Karpas-422 (cell line): ENCODE measurements at regions not wholly inside any gene's neighbourhood (a gene's known extent, or its start where the extent isn't known, plus 50 kb on each side); places are given as distances from the start of the nearest gene placed in this dataset.
"Not testable (repeated sequence)": the region's sequence is repeated elsewhere in the genome, so short reads cannot be mapped to it uniquely, and the experiment has no call there.

Source experiments
- DNase-seq: peaks from one replicate; pipeline ENCODE4 v3.0.0-alpha.2; 2015
- H2AFZ ChIP-seq: fragments of 200-600 bp; sonication (generic); 2 replicates; pipeline ENCODE4 v1.6.1; 2014; ENCODE audit warnings: antibody characterized with exemption, low read length, mixed read lengths
- H3K27ac ChIP-seq: fragments of 200-600 bp; sonication (generic); 2 replicates; pipeline ENCODE4 v1.5.1; 2014; ENCODE audit warnings: mild to moderate bottlenecking, low read length, moderate library complexity
- H3K27me3 ChIP-seq: fragments of 200-600 bp; sonication (generic); 2 replicates; pipeline ENCODE4 v1.6.1; 2014; ENCODE audit warnings: low read length, mixed read lengths
- H3K36me3 ChIP-seq: fragments of 200-600 bp; sonication (generic); 2 replicates; pipeline ENCODE4 v1.6.1; 2014; ENCODE audit warnings: low read length, mixed read lengths; ENCODE audit not compliant: insufficient read depth
- H3K4me1 ChIP-seq: fragments of 200-600 bp; sonication (generic); 2 replicates; pipeline ENCODE4 v1.6.1; 2014; ENCODE audit warnings: mild to moderate bottlenecking, low read length, mixed read lengths
- H3K4me2 ChIP-seq: fragments of 200-600 bp; sonication (generic); 2 replicates; pipeline ENCODE4 v1.6.1; 2014; ENCODE audit warnings: low read length, low read depth, mild to moderate bottlenecking; ENCODE audit not compliant: poor library complexity, severe bottlenecking
- H3K4me3 ChIP-seq: fragments of 200-600 bp; sonication (generic); 2 replicates; pipeline ENCODE4 v1.5.1; 2014; ENCODE audit warnings: mild to moderate bottlenecking, antibody characterized with exemption, low read length, mixed read lengths
- H3K79me2 ChIP-seq: fragments of 200-600 bp; sonication (generic); 2 replicates; pipeline ENCODE4 v1.6.1; 2014; ENCODE audit warnings: mild to moderate bottlenecking, low read length, mixed read lengths
- H3K9ac ChIP-seq: fragments of 200-600 bp; sonication (generic); 2 replicates; pipeline ENCODE4 v1.6.0; 2014; ENCODE audit warnings: low read length
- H3K9me2 ChIP-seq: fragments of 200-600 bp; sonication (generic), shearing (Covaris generic); replicated peaks from 2 replicates; pipeline ENCODE4 v1.6.0; 2014; ENCODE audit warnings: mild to moderate bottlenecking, low read length, moderate library complexity; ENCODE audit not compliant: insufficient read depth
- H3K9me3 ChIP-seq: fragments of 300-700, 200-600 bp; sonication (generic); 2 replicates; pipeline ENCODE4 v1.6.1; 2014; ENCODE audit warnings: low read length, mixed read lengths
- H4K20me1 ChIP-seq: fragments of 200-600 bp; sonication (generic); 2 replicates; pipeline ENCODE4 v1.6.1; 2014; ENCODE audit warnings: mild to moderate bottlenecking, antibody characterized with exemption, low read length, low read depth; ENCODE audit not compliant: insufficient read depth

- H4K20me1 ChIP-seq, result no peaks in the 10 kb centered on the region
- no peak overlapping the region for H2AFZ ChIP-seq
- H3K79me2 ChIP-seq, result no peaks in the 10 kb centered on the region
- H3K27ac ChIP-seq, result no peak overlapping the region
- H3K36me3 ChIP-seq, result no peaks in the 10 kb centered on the region
- no peaks in the 10 kb centered on the region for H3K27me3 ChIP-seq
- DNase-seq, result no peak
- no peaks in the 10 kb centered on the region for H3K9me3 ChIP-seq
- no peak overlapping the region for H3K9ac ChIP-seq
- no peak overlapping the region for H3K4me3 ChIP-seq
- no peak overlapping the region for H3K4me2 ChIP-seq
- H3K4me1 ChIP-seq, result peaks cover 3% of the 10 kb centered on the region
- H3K9me2 ChIP-seq, result no peaks in the 10 kb centered on the region
Observed at GRCh38 chr7:76129836-76130235, 71.9 kb upstream of the SRRM3 start.

DNA sequence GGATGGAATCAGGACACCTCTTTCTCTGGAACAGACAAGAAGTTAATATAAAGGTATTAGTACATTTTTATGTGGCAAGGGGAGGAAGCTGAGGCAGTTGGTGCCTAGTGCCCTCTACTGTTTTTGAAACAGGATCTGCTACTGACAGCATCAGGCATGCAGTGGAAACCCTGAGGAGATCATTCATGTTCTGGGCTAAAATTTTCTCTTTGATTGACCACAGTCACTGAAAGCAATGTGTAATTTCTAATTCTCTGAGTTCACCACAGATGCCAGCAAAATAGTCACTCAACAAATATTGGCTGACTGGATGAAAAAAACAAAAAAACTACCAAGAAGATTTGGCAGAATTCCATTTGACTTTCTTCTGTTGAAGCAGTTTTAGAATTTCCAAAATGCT lies 71.0 kb upstream of the SRRM3 start:
- H3K9me2 ChIP-seq, H3K4me1 ChIP-seq, H3K9ac ChIP-seq, H2AFZ ChIP-seq, H3K36me3 ChIP-seq, H3K79me2 ChIP-seq, H3K9me3 ChIP-seq, H3K27me3 ChIP-seq, H3K4me2 ChIP-seq, H3K27ac ChIP-seq, H3K4me3 ChIP-seq, H4K20me1 ChIP-seq: not testable (repeated sequence)
- DNase-seq, result peak; percentile 59

GRCh38 chr7:76131887-76132286 lies 69.8 kb upstream of the SRRM3 start:
- not testable (repeated sequence) for H4K20me1 ChIP-seq, H3K9me2 ChIP-seq, H3K27me3 ChIP-seq, H3K27ac ChIP-seq, H3K9me3 ChIP-seq, H3K4me1 ChIP-seq, H3K4me2 ChIP-seq, H2AFZ ChIP-seq, H3K79me2 ChIP-seq, H3K9ac ChIP-seq, DNase-seq, H3K4me3 ChIP-seq, H3K36me3 ChIP-seq

DNA sequence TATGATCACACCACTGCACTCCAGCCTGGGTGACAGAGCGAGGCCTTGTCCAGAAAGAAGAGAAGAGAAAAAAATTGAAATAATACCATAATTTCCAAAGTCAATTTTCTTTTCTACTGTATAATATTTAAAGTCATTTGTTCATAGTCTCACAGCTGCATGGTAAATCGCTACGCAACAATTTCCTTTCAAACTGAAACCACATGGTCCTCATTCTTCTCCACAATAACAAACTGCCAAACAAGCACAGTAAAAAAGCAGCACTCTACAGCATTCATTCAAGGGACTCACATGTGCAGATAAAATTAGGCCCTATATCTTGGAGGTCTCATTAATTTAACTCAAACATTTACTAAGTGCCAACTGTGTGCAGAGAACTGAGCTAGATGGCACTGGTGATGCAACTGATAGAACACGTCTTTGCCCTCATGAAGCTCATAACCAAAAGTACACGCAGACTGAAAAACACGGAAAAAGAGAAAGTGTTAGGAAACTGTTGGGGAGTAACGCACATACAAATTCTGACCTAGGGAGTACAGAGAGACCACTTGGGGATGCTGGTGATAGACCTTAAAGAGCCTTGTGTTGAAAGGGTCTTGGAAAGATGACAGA lies 68.4 kb upstream of the SRRM3 start:
- H3K4me2 ChIP-seq, result no peak overlapping the region
- H2AFZ ChIP-seq, result peak overlapping the region; percentile 67; the same call in 1 of the 2 replicates
- H3K4me3 ChIP-seq, result no peak overlapping the region
- peaks cover 3% of the 10 kb centered on the region for H3K4me1 ChIP-seq
- no peak for DNase-seq
- no peaks in the 10 kb centered on the region for H4K20me1 ChIP-seq
- no peaks in the 10 kb centered on the region for H3K79me2 ChIP-seq
- H3K36me3 ChIP-seq, result no peaks in the 10 kb centered on the region
- H3K9me2 ChIP-seq, result no peaks in the 10 kb centered on the region
- H3K27ac ChIP-seq, result no peak overlapping the region
- H3K9me3 ChIP-seq, result no peaks in the 10 kb centered on the region
- no peaks in the 10 kb centered on the region for H3K27me3 ChIP-seq
- no peak overlapping the region; the same call in 1 of the 2 replicates for H3K9ac ChIP-seq

DNA sequence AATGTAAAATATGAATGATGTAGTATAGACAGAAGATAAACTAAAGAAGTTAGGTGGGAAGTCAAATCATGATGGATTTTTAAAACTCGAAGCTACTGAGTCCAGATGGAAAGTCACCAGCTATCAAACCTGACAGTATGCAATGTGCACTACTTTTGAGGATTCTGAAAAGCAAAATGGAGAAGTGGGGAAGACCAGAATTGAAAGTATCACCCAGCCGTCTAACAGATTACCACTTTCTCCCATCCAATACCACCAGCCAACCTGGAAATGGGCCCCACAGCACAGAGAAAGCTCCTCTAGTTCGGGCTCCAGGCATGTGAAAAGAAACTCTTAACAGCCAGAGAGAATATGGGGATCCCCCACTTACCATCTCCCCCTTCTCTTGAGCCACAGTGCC lies 67.9 kb upstream of the SRRM3 start:
- no peak overlapping the region for H3K4me3 ChIP-seq
- no peak overlapping the region; the same call in 1 of the 2 replicates for H3K9ac ChIP-seq
- H3K9me2 ChIP-seq, result no peaks in the 10 kb centered on the region
- H3K4me1 ChIP-seq, result peaks cover 2% of the 10 kb centered on the region
- no peaks in the 10 kb centered on the region for H3K79me2 ChIP-seq
- H3K4me2 ChIP-seq, result no peak overlapping the region
- no peak overlapping the region for H3K27ac ChIP-seq
- no peaks in the 10 kb centered on the region for H3K9me3 ChIP-seq
- no peaks in the 10 kb centered on the region for H3K36me3 ChIP-seq
- H2AFZ ChIP-seq, result peak overlapping the region; percentile 67; the same call in 1 of the 2 replicates
- no peaks in the 10 kb centered on the region for H4K20me1 ChIP-seq
- no peaks in the 10 kb centered on the region for H3K27me3 ChIP-seq
- no peak for DNase-seq

GRCh38 chr7:76135263-76135662 lies 66.4 kb upstream of the SRRM3 start:
- not testable (repeated sequence) for H3K4me3 ChIP-seq, H3K9ac ChIP-seq, DNase-seq, H3K27me3 ChIP-seq, H3K9me3 ChIP-seq, H3K27ac ChIP-seq, H3K79me2 ChIP-seq, H3K9me2 ChIP-seq, H3K4me1 ChIP-seq, H2AFZ ChIP-seq, H4K20me1 ChIP-seq, H3K36me3 ChIP-seq, H3K4me2 ChIP-seq

DNA sequence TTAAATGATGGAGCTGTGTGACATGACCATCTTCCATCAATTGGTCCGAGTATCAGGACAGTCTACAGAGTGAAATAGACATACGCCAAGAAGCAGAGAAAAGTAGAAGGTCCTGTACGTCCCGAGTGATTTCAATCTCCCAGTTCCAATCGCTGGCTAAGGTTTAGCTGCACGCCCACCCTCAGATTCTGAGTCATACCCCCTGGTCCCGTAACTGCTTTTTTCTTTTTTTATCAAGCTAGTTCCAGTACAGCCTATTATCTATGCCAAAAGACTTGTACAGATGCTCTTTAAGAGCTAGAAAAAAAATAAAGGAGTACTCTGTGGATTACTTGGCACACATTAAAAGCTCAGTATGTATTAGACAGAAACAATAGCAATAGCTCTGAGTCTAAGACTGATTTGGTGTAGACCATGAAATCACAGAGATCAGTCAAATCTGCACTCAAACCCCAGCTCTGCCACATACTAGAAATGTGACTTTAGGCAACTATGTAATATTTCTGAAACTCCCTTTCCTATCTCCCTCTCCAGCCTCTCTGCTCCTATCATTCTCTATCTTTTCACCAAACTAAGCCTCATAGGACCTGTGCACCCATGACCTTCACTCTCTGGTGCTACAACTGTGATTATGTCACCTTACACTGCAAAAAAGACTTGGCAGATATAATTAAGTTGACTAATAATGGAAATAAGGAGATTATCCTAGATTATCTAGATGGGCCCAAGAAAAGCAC lies 63.0 kb upstream of the SRRM3 start:
- not testable (repeated sequence) for H3K36me3 ChIP-seq, H2AFZ ChIP-seq, H3K9me3 ChIP-seq, H3K27ac ChIP-seq, H3K9me2 ChIP-seq, H3K4me3 ChIP-seq, H4K20me1 ChIP-seq, H3K4me2 ChIP-seq, H3K9ac ChIP-seq, H3K4me1 ChIP-seq, H3K79me2 ChIP-seq, H3K27me3 ChIP-seq, DNase-seq

DNA sequence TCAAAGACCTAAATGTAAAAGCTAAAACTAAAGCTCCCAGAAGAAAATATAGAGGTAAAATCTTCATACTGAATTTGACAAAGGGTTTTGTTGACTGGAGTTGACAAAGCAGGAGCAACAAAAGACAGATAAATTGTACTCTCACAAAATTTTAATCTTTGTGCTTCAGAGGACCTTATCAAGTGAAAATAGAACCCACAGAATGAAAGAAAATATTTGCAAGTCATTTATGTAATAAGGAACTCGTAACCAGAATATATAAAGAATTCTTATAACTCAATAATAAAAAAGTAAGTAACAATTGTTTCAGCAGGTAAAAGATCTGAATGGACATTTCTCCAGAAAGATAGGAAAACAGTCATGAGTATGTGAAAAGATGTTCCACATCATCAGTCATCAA lies 62.0 kb upstream of the SRRM3 start:
- no peak overlapping the region for H3K27ac ChIP-seq
- no peak overlapping the region for H3K4me2 ChIP-seq
- no peak overlapping the region for H2AFZ ChIP-seq
- no peak overlapping the region for H3K9ac ChIP-seq
- H3K27me3 ChIP-seq, result no peaks in the 10 kb centered on the region
- no peaks in the 10 kb centered on the region for H4K20me1 ChIP-seq
- no peaks in the 10 kb centered on the region for H3K36me3 ChIP-seq
- no peak for DNase-seq
- no peaks in the 10 kb centered on the region for H3K9me2 ChIP-seq
- no peaks in the 10 kb centered on the region for H3K79me2 ChIP-seq
- H3K4me1 ChIP-seq, result no peaks in the 10 kb centered on the region
- no peaks in the 10 kb centered on the region for H3K9me3 ChIP-seq
- no peak overlapping the region for H3K4me3 ChIP-seq
